Uterus (tissue), 2 donors: ENCODE measurements at regions not wholly inside any gene's neighbourhood (a gene's known extent, or its start where the extent isn't known, plus 50 kb on each side); places are given as distances from the start of the nearest gene placed in this dataset.

Experiments
- POLR2A ChIP-seq, 2 donors: fragments of 450-650 bp; IDR thresholded peaks; one replicate each; pipeline ENCODE4 v1.6.1; 2016; ENCODE audit warnings: antibody characterized with exemption in 2 of 2, mild to moderate bottlenecking in 1 of 2, moderate library complexity in 1 of 2
- TF ChIP-seq, protein P1 (sequence below), 4 experiments: fragments of 200-600 bp in 2 of 4; fragments of 450-650 bp in 2 of 4; sonication (generic) in 2 of 4; IDR thresholded peaks; one replicate each; pipeline ENCODE4 v1.5.1; 2016 to 2019; ENCODE audit warnings: antibody characterized with exemption in 4 of 4, mild to moderate bottlenecking in 2 of 4, moderate library complexity in 1 of 4

DNA sequence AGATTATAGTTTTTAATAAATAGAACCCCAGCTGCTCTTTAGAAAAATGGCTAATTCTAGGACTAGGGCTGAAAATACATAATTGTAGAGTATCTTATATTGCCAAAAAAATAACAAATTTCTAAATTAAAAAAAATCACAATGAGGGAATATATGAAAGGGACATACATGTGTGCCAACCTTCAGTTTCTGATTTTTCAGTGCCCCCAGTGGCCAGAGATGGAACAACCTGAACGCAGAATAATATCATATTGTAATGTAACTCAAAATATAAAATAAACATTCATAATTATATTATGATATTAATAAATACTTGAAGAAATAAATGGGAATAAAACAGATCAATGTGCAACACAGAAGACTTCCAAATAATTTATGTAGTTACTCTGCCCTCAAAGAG, 460.5 kb downstream of the ZNF385D start:
- TF ChIP-seq, protein P1, sequence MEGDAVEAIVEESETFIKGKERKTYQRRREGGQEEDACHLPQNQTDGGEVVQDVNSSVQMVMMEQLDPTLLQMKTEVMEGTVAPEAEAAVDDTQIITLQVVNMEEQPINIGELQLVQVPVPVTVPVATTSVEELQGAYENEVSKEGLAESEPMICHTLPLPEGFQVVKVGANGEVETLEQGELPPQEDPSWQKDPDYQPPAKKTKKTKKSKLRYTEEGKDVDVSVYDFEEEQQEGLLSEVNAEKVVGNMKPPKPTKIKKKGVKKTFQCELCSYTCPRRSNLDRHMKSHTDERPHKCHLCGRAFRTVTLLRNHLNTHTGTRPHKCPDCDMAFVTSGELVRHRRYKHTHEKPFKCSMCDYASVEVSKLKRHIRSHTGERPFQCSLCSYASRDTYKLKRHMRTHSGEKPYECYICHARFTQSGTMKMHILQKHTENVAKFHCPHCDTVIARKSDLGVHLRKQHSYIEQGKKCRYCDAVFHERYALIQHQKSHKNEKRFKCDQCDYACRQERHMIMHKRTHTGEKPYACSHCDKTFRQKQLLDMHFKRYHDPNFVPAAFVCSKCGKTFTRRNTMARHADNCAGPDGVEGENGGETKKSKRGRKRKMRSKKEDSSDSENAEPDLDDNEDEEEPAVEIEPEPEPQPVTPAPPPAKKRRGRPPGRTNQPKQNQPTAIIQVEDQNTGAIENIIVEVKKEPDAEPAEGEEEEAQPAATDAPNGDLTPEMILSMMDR (IDR thresholded peaks at IDR 0.05): peak in 1 of 4 experiments; percentile 16
- TF ChIP-seq POLR2A (IDR thresholded peaks at IDR 0.05): no peak
